Endothelial cell of umbilical vein (primary cell): ENCODE measurements at regions not wholly inside any gene's neighbourhood (a gene's known extent, or its start where the extent isn't known, plus 50 kb on each side); places are given as distances from the start of the nearest gene placed in this dataset.

Experiments used
- EZH2 ChIP-seq: IDR thresholded peaks from 2 replicates; pipeline ENCODE4 v1.6.1; 2012; ENCODE audit warnings: borderline replicate concordance, low read depth, mild to moderate bottlenecking, moderate library complexity, low read length, inconsistent platforms; ENCODE audit not compliant: severe bottlenecking
- TF ChIP-seq, protein P1 (sequence below), 2 donors: IDR thresholded peaks; 1 replicate in 1 of 2; 2 replicates in 1 of 2; pipeline ENCODE4 v1.5.1; 2011; ENCODE audit warnings: low read length in 2 of 2, mild to moderate bottlenecking in 2 of 2, moderate library complexity in 2 of 2, control low read depth in 1 of 2, inconsistent platforms in 1 of 2, low read depth in 1 of 2; ENCODE audit not compliant: insufficient read depth in 1 of 2; ENCODE audit errors: extremely low read depth in 1 of 2

DNA sequence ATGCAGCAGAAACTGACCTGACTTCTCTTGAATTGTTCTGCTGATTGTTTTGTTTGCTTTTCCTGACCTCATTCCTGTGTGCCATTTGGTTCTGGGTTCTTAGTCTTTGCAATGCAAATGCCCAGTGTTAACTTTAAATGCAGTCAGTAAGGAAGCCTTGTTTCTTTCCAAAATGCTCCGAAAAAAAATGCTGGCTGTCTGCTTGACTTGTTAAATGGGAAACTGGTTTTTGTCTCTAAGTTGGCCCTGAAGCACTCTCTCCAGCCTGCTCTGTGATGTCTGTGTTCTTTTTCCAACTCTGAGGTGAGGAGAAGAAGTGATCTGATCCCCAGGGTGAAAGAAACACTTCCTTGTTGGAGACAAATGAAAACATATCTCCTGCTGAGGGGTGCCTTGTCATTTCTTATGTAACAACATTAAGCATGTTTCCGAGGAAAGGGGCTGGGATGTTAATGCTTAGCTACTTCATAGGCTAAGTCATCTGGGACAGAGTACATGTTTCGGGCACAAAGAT is 256.3 kb upstream of the ADGRL4 start:
- TF ChIP-seq, protein P1, sequence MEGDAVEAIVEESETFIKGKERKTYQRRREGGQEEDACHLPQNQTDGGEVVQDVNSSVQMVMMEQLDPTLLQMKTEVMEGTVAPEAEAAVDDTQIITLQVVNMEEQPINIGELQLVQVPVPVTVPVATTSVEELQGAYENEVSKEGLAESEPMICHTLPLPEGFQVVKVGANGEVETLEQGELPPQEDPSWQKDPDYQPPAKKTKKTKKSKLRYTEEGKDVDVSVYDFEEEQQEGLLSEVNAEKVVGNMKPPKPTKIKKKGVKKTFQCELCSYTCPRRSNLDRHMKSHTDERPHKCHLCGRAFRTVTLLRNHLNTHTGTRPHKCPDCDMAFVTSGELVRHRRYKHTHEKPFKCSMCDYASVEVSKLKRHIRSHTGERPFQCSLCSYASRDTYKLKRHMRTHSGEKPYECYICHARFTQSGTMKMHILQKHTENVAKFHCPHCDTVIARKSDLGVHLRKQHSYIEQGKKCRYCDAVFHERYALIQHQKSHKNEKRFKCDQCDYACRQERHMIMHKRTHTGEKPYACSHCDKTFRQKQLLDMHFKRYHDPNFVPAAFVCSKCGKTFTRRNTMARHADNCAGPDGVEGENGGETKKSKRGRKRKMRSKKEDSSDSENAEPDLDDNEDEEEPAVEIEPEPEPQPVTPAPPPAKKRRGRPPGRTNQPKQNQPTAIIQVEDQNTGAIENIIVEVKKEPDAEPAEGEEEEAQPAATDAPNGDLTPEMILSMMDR (IDR thresholded peaks at IDR 0.05; ENCODE audit: extremely low read depth in 1 of 2, insufficient read depth in 1 of 2, low read depth in 1 of 2, low read length in 2 of 2) = no peak
- TF ChIP-seq EZH2 = no peak
